Suprapubic skin (tissue), 4 donors: ENCODE measurements at regions not wholly inside any gene's neighbourhood (a gene's known extent, or its start where the extent isn't known, plus 50 kb on each side); places are given as distances from the start of the nearest gene placed in this dataset.

Experiments
- DNase-seq, 2 donors: peaks; one replicate each; pipeline ENCODE4 v3.0.0-alpha.2; 2019; ENCODE audit warnings: low spot score in 2 of 2
- H3K27ac ChIP-seq: fragments of 200-600 bp; sonication (generic); one replicate; pipeline ENCODE4 v1.5.1; 2019
- H3K27me3 ChIP-seq: fragments of 200-600 bp; sonication (generic); one replicate; pipeline ENCODE4 v1.5.1; 2019
- H3K36me3 ChIP-seq: fragments of 200-600 bp; sonication (generic); one replicate; pipeline ENCODE4 v1.5.1; 2019
- H3K4me1 ChIP-seq: fragments of 200-600 bp; sonication (generic); one replicate; pipeline ENCODE4 v1.5.1; 2019
- H3K4me3 ChIP-seq: fragments of 200-600 bp; sonication (generic); one replicate; pipeline ENCODE4 v1.5.1; 2019; ENCODE audit warnings: mild to moderate bottlenecking
- H3K9me3 ChIP-seq: fragments of 200-600 bp; sonication (generic); one replicate; pipeline ENCODE4 v1.5.1; 2019
- CTCF ChIP-seq, 2 donors: fragments of 200-600 bp in 1 of 2; fragments of 450-650 bp in 1 of 2; sonication (generic) in 1 of 2; IDR thresholded peaks; one replicate each; pipeline ENCODE4 v1.5.1; 2016 to 2019; ENCODE audit warnings: antibody characterized with exemption in 2 of 2, mild to moderate bottlenecking in 1 of 2, moderate library complexity in 1 of 2
- EP300 ChIP-seq: sonication (generic); formaldehyde crosslinking; IDR thresholded peaks from one replicate; pipeline ENCODE4 v1.6.1; 2017; ENCODE audit warnings: antibody characterized with exemption
- POLR2A ChIP-seq, 2 donors: fragments of 450-650 bp; IDR thresholded peaks; one replicate each; pipeline ENCODE4 v1.6.1; 2017; ENCODE audit warnings: antibody characterized with exemption in 2 of 2, mild to moderate bottlenecking in 2 of 2, moderate library complexity in 2 of 2
- POLR2AphosphoS5 ChIP-seq, 3 donors: sonication (generic); formaldehyde crosslinking; IDR thresholded peaks; one replicate each; pipeline ENCODE4 v1.6.1; 2017; ENCODE audit warnings: antibody characterized with exemption in 3 of 3
- WGBS: methylation state at CpG from one replicate; pipeline ENCODE4 v1.1.5; 2018; 5-methylcytosine and 5-hydroxymethylcytosine counted together

DNA sequence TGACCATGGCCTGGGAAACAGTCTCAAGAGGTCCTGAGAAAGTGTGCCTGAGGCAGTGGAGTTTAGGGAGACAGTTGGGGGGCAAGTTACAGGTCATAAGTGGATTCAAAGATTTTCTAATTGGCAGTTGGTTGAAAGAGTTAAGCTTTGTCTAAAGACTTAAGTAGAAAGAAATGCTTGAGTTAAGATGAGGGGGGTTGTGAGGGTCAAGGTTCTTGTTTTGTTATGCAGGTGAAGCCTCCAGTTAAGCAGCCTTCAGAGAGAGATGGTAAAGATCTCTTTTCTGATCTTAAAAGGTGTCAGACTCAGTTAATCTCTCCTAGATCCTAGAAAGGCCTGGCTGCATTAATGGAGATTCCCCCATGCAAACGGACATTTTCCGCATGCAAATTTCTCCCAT lies 356.3 kb upstream of the C2CD4B start:
- no peak overlapping the region for H3K4me3 ChIP-seq
- TF ChIP-seq POLR2A (IDR thresholded peaks at IDR 0.05): no peak
- TF ChIP-seq POLR2AphosphoS5 (IDR thresholded peaks at IDR 0.05): no peak
- WGBS: 100% methylated on average over 2 of the region's 2 CpGs
- H3K27ac ChIP-seq: no peak overlapping the region
- H3K36me3 ChIP-seq: no peaks in the 10 kb centered on the region
- H3K4me1 ChIP-seq: peaks cover 4% of the 10 kb centered on the region
- H3K9me3 ChIP-seq: no peaks in the 10 kb centered on the region
- DNase-seq: no peak
- no peaks in the 10 kb centered on the region for H3K27me3 ChIP-seq

GRCh38 chr15:62524848-62525247 lies 359.8 kb upstream of the C2CD4B start:
- Histone ChIP-seq H3K27ac (no peak overlapping the region), H3K27me3 (no peaks in the 10 kb centered on the region), H3K4me3 (no peak overlapping the region), H3K36me3 (no peaks in the 10 kb centered on the region), H3K4me1 (no peaks in the 10 kb centered on the region), H3K9me3 (no peaks in the 10 kb centered on the region)
- TF ChIP-seq POLR2A (IDR thresholded peaks at IDR 0.05): no peak
- TF ChIP-seq POLR2AphosphoS5 (IDR thresholded peaks at IDR 0.05): no peak
- TF ChIP-seq CTCF (IDR thresholded peaks at IDR 0.05): no peak
- TF ChIP-seq EP300: no peak
- 77% methylated on average over 4 of the region's 4 CpGs for WGBS
- DNase-seq: no peak

DNA sequence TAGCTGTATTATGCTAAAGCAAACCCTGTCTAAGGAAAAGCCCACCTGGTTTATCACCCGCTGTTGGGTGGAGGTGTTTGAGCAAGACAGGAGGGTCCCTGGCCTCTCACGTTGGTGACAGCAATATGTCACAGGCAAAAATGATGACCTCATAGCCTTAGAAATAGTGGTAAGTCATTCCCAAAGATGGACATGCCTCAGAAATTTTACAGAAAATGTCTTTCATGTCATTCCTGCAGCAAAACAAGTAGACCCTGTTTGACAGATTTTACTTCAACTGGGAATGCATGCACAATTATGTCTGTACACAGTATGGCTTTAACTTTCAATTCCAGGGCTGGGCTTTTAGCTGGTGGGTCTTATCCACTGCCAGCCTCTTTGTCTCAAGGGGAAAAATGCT lies 362.3 kb upstream of the C2CD4B start:
- Histone ChIP-seq H3K27me3 (no peaks in the 10 kb centered on the region), H3K4me3 (no peak overlapping the region), H3K9me3 (no peaks in the 10 kb centered on the region), H3K36me3 (no peaks in the 10 kb centered on the region), H3K4me1 (no peaks in the 10 kb centered on the region), H3K27ac (no peak overlapping the region)
- DNase-seq: no peak
- 83% methylated on average over 2 of the region's 2 CpGs for WGBS
- TF ChIP-seq CTCF (IDR thresholded peaks at IDR 0.05): no peak
- no peak for TF ChIP-seq POLR2A (IDR thresholded peaks at IDR 0.05)
- TF ChIP-seq POLR2AphosphoS5 (IDR thresholded peaks at IDR 0.05): no peak
- TF ChIP-seq EP300: no peak

DNA sequence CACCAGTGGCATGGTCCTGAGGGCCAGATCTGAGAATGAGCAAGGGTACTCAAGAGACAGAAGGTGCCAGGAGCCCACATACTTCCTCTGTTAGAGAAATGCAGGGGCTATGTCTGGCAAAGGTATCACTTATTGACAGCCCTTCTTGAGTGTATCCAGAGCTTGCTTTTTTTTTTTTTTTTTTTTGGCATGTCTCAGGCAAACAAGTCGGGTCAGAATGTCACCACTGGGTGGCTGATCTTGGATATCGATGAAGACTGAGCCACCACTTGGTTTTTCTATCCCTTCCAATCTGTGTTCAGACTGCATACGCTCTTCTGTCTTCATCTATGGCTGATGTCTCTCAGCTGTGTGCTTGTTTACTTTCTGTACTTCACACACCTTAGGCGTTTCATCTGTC lies 363.4 kb upstream of the C2CD4B start:
- DNase-seq: no peak

GRCh38 chr15:62532367-62532766 lies 367.3 kb upstream of the C2CD4B start:
- TF ChIP-seq CTCF (IDR thresholded peaks at IDR 0.05) (no peak), POLR2AphosphoS5 (IDR thresholded peaks at IDR 0.05) (no peak)
- H3K27me3 ChIP-seq: no peaks in the 10 kb centered on the region
- H3K4me1 ChIP-seq: no peaks in the 10 kb centered on the region
- no peak overlapping the region for H3K4me3 ChIP-seq
- no peak for DNase-seq
- WGBS: 93% methylated on average over 2 of the region's 2 CpGs
- H3K27ac ChIP-seq: no peak overlapping the region
- H3K36me3 ChIP-seq: no peaks in the 10 kb centered on the region
- no peaks in the 10 kb centered on the region for H3K9me3 ChIP-seq

More for the DNA sequence above, 363.4 kb upstream of the C2CD4B start:
- Histone ChIP-seq H3K9me3 (no peaks in the 10 kb centered on the region), H3K27ac (no peak overlapping the region), H3K4me3 (no peak overlapping the region), H3K36me3 (no peaks in the 10 kb centered on the region), H3K27me3 (no peaks in the 10 kb centered on the region), H3K4me1 (no peaks in the 10 kb centered on the region)
- TF ChIP-seq EP300: no peak
- no peak for TF ChIP-seq POLR2A (IDR thresholded peaks at IDR 0.05)
- TF ChIP-seq POLR2AphosphoS5 (IDR thresholded peaks at IDR 0.05): no peak
- no peak for TF ChIP-seq CTCF (IDR thresholded peaks at IDR 0.05)
- WGBS: 80% methylated on average over 4 of the region's 4 CpGs

DNA sequence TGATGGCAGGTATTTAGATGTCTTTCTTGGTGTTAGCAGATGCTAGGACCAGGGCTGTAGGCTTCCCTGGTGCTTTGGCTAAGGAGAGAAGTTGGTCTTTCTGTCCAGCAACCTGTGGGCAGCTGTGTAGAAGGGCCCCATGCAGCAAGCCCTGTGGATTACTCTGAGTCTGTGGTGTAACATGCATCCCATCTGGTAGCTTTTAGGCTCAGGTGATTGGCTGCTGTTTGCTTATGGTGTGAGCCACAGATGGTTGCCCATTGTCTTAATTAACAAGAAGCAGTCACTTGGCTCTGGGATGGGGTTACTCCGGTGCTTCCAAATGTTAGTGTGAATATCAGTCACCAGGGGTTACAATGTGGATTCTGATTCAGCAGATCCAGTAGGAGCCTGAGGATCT lies 368.6 kb upstream of the C2CD4B start:
- Histone ChIP-seq H3K4me1 (no peaks in the 10 kb centered on the region), H3K27me3 (no peaks in the 10 kb centered on the region), H3K4me3 (no peak overlapping the region), H3K9me3 (no peaks in the 10 kb centered on the region), H3K36me3 (no peaks in the 10 kb centered on the region), H3K27ac (no peak overlapping the region)
- WGBS: 38% methylated on average over 1 of the region's 1 CpG
- no peak for TF ChIP-seq POLR2AphosphoS5 (IDR thresholded peaks at IDR 0.05)
- no peak for TF ChIP-seq POLR2A (IDR thresholded peaks at IDR 0.05)
- TF ChIP-seq CTCF (IDR thresholded peaks at IDR 0.05): no peak
- no peak for TF ChIP-seq EP300
- no peak for DNase-seq
